Testis (tissue), 2 donors: ENCODE measurements at regions not wholly inside any gene's neighbourhood (a gene's known extent, or its start where the extent isn't known, plus 50 kb on each side); places are given as distances from the start of the nearest gene placed in this dataset.

Experiments
- DNase-seq: peaks from one replicate; pipeline ENCODE4 v3.0.0-alpha.2; 2019
- H3K27ac ChIP-seq, 2 donors: fragments of 200-600 bp; sonication (generic); one replicate each; pipeline ENCODE4 v1.5.1; 2019
- H3K27me3 ChIP-seq: fragments of 200-600 bp; sonication (generic); one replicate; pipeline ENCODE4 v1.5.1; 2019
- H3K36me3 ChIP-seq: fragments of 200-600 bp; sonication (generic); one replicate; pipeline ENCODE4 v1.5.1; 2017; ENCODE audit warnings: low read depth; ENCODE audit errors: missing control alignments
- H3K4me1 ChIP-seq: fragments of 200-600 bp; sonication (generic); one replicate; pipeline ENCODE4 v1.5.1; 2019
- H3K4me3 ChIP-seq, 2 donors: fragments of 200-600 bp; sonication (generic); one replicate each; pipeline ENCODE4 v1.5.1; 2017 to 2019
- H3K9me3 ChIP-seq: fragments of 200-600 bp; sonication (generic); one replicate; pipeline ENCODE4 v1.5.1; 2017
- POLR2A ChIP-seq: fragments of 450-650 bp; IDR thresholded peaks from one replicate; pipeline ENCODE4 v1.6.1; 2017; ENCODE audit warnings: antibody characterized with exemption, mild to moderate bottlenecking, moderate library complexity
- WGBS, 2 donors: methylation state at CpG; one replicate each; pipeline ENCODE4 v1.1.5; 2018; 5-methylcytosine and 5-hydroxymethylcytosine counted together
- intact Hi-C: fragments of 100-400 bp; cut with DNase I; formaldehyde crosslinking; loops from one replicate; pipeline ENCODE4 v1.15.1; 2023; ENCODE audit warnings: low total_unique reads
- TF ChIP-seq, protein P1 (sequence below), 3 experiments: fragments of 450-650 bp in 2 of 3; fragments of 200-600 bp in 1 of 3; sonication (generic) in 1 of 3; IDR thresholded peaks; one replicate each; pipeline ENCODE4 v1.5.1; 2016 to 2019; ENCODE audit warnings: antibody characterized with exemption in 3 of 3, mild to moderate bottlenecking in 2 of 3, moderate library complexity in 1 of 3

DNA sequence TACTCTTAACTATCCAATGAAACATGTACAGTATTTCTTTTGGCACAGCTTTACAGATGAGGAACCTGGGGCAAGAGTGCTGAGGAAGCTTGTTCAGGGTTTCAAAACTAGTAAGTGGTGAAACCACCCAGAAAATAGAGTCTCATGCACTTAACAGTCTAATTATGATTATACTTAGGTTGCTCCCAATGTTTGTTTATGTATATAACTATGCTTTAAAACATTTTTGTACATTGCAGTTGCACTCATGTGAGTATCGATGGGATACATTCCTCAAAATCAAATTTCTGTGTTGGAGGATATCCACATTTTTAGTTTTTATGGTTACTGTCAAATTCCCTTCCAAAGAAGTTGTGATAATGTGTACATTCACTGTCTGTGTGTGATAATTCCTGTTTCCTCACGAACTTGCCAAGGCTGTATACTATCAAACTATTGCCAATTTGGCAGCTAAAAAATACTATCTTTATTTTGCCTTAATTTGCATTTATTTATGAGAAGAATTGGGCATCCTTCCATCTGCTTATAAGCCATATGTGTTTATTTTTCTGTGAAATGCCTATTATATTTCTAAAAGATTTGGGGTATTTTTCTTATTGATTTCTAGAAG is 143.9 kb upstream of the SSTR1 start:
- intact Hi-C loops = no loop called here
- no peaks in the 10 kb centered on the region for H3K4me1 ChIP-seq
- no peaks in the 10 kb centered on the region for H3K27me3 ChIP-seq
- no peaks in the 10 kb centered on the region for H3K9me3 ChIP-seq
- H3K36me3 ChIP-seq = no peaks in the 10 kb centered on the region
- TF ChIP-seq, protein P1, sequence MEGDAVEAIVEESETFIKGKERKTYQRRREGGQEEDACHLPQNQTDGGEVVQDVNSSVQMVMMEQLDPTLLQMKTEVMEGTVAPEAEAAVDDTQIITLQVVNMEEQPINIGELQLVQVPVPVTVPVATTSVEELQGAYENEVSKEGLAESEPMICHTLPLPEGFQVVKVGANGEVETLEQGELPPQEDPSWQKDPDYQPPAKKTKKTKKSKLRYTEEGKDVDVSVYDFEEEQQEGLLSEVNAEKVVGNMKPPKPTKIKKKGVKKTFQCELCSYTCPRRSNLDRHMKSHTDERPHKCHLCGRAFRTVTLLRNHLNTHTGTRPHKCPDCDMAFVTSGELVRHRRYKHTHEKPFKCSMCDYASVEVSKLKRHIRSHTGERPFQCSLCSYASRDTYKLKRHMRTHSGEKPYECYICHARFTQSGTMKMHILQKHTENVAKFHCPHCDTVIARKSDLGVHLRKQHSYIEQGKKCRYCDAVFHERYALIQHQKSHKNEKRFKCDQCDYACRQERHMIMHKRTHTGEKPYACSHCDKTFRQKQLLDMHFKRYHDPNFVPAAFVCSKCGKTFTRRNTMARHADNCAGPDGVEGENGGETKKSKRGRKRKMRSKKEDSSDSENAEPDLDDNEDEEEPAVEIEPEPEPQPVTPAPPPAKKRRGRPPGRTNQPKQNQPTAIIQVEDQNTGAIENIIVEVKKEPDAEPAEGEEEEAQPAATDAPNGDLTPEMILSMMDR (IDR thresholded peaks at IDR 0.05) = no peak
- TF ChIP-seq POLR2A = no peak
- H3K4me3 ChIP-seq = no peak overlapping the region
- H3K27ac ChIP-seq = no peak overlapping the region
- 50 to 53% methylated on average over 2 of the region's 2 CpGs for WGBS, 2 donors
- DNase-seq = no peak

DNA sequence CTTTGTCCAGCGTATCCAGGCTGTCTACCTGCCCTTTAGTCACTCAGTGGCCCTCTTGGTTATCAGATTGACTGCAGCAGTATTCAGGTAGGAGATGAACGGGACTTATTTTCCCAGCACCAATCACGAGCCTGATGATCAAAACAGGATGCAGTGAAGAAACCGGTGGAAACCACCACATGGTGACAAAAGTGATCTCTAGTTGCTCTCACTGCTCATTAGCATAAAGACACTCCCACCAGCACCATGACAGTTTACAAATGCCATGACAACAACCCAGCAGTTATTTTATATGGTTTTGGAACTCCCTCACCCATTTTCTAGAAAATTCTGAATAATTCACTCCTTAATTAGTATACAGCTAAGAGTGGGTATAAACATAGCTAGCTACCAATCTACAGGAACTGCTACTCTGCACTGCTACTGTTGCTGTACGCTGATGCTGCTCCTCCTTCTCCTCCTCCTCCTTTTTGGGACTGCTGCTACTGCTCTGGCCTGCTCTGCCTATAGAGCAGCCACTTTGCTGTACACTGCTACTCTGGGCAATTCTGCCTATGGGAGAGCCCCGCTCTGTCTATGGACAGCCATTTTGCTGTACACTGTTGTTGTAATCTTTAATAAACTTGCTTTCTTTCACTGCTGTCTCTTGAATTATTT is 142.5 kb upstream of the SSTR1 start:
- no peak overlapping the region for H3K4me3 ChIP-seq
- TF ChIP-seq POLR2A = no peak
- TF ChIP-seq, protein P1 (IDR thresholded peaks at IDR 0.05) = no peak
- H3K27me3 ChIP-seq = no peaks in the 10 kb centered on the region
- H3K27ac ChIP-seq = no peak overlapping the region
- intact Hi-C loops = no loop called here
- 52 to 64% methylated on average over 6 of the region's 6 CpGs for WGBS, 2 donors
- no peaks in the 10 kb centered on the region for H3K36me3 ChIP-seq
- H3K4me1 ChIP-seq = no peaks in the 10 kb centered on the region
- no peaks in the 10 kb centered on the region for H3K9me3 ChIP-seq
- DNase-seq = no peak

DNA sequence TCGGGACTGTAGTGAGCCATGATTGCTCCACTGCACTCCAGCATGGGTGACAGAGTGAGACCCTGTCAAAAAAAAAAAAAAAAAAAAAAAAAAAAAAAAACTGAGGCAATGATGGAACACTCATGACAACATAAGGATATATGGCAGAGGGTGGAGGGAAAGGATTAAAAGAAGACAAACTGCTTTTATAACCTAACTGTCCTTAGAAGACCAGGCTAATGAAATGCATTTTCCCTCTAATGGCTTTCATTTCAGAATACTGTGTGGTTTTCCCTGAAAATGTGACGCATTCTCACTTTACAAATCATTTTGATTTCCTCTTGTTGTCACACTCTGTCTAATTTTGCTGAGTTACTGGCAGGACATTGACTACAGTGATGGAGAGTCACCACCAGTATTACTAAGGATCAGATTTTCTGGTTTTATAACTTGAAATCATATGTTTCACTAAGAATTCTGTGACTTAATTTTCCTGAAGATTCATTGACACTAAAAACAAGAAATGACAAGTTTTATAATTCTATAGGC is 137.6 kb upstream of the SSTR1 start:
- no peaks in the 10 kb centered on the region for H3K27me3 ChIP-seq
- WGBS, 2 donors = 79 to 83% methylated on average over 2 of the region's 2 CpGs
- H3K4me1 ChIP-seq = no peaks in the 10 kb centered on the region
- intact Hi-C loops = no loop called here
- H3K4me3 ChIP-seq = no peak overlapping the region
- no peaks in the 10 kb centered on the region for H3K36me3 ChIP-seq
- no peak for DNase-seq
- TF ChIP-seq, protein P1 (IDR thresholded peaks at IDR 0.05) = no peak
- TF ChIP-seq POLR2A = no peak
- H3K9me3 ChIP-seq = no peaks in the 10 kb centered on the region
- H3K27ac ChIP-seq = no peak overlapping the region

DNA sequence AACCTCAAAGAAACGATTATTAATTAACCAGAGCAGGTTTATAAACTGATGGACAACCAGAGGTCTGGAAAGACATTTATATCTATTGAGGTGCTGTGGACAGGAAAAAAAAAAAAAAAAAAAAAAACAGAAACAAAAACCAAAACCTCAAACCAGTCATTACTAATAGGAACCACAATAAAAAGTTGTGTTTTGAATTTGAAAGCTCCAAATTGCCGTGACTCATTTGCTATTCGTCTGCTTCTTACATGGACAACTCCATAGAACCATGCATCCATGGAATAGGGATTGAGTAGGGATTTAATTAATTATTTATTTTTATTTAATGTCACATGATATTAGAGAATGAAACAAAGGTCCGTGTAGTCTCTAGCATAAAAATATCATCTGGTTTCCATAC is 134.1 kb upstream of the SSTR1 start:
- TF ChIP-seq POLR2A = no peak
- TF ChIP-seq, protein P1 (IDR thresholded peaks at IDR 0.05) = no peak
- H3K9me3 ChIP-seq = no peaks in the 10 kb centered on the region
- H3K4me1 ChIP-seq = no peaks in the 10 kb centered on the region
- no peak overlapping the region for H3K27ac ChIP-seq
- no peak overlapping the region for H3K4me3 ChIP-seq
- H3K36me3 ChIP-seq = no peaks in the 10 kb centered on the region
- WGBS, 2 donors = 75 to 80% methylated on average over 4 of the region's 4 CpGs
- DNase-seq = no peak
- intact Hi-C loops = no loop called here
- H3K27me3 ChIP-seq = no peaks in the 10 kb centered on the region

DNA sequence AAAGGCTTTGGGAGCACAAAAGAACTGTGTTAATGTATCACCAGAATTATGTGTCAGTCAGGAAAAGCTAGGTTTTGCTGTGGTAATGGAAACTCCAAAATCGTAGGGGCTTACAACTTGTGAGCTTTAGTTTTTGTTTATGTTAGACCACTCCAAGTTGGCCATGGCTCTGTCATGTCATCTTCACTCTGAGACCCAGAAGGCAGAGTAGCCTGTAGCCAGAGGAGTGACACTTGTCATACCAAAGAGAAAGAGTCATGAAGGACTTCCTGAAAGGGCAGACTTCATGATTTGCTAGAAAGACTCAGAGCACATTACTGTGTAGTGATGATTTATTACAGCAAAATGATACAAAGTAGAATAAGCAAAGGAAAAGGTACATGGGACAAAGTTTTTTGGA is 133.6 kb upstream of the SSTR1 start:
- no peak for DNase-seq

More for the DNA sequence above, 133.6 kb upstream of the SSTR1 start:
- no peak for TF ChIP-seq POLR2A
- TF ChIP-seq, protein P1 (IDR thresholded peaks at IDR 0.05) = no peak
- H3K36me3 ChIP-seq = no peaks in the 10 kb centered on the region
- no peaks in the 10 kb centered on the region for H3K4me1 ChIP-seq
- H3K4me3 ChIP-seq = no peak overlapping the region
- intact Hi-C loops = no loop called here
- no peak overlapping the region for H3K27ac ChIP-seq
- no peaks in the 10 kb centered on the region for H3K27me3 ChIP-seq
- WGBS, 2 donors = 74 to 82% methylated on average over 1 of the region's 1 CpG
- H3K9me3 ChIP-seq = no peaks in the 10 kb centered on the region
